NAMALWA (cell line): ENCODE measurements at regions not wholly inside any gene's neighbourhood (a gene's known extent, or its start where the extent isn't known, plus 50 kb on each side); places are given as distances from the start of the nearest gene placed in this dataset.

ENCODE experiments used
- DNase-seq: peaks from one replicate; pipeline ENCODE4 v3.0.0-alpha.2; 2015; ENCODE audit warnings: low spot score

DNA sequence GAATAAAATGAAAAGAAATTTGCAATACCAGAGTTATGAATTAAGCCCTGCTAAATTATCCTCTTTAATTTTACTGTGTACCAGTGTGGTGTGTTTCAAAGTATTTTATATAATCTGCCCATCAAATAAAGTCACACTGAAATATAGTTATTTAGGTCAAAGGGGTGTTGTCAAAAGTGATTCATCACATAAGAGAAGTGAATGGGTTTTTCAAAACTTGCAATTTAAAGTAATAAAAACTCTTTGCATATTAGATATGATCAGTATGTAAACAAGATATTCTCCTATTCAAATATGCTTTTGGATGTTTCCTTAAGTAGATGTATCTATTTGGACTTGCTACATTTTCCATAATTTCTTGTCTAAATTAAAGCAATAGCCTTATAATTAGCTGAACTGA lies 1183.0 kb upstream of the CDH18 start:
- DNase-seq: no peak

DNA sequence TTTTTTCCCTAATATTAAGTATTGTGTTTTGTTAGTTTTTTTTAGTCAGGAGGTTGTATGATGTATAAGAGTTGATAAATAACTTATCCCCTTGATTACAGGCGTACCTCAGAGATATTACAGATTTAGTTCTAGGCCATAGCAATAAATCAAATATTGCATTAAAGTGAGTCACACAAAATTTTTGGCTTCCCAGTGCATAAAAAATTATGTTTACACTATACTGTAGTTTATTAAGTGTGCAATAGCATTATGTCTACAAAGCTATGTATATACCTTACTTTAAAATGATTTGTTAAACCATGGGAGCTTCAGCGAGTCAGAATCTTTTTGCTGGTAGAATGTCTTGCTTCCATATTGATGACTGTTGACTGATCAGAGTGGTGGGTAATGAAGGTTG lies 1180.6 kb upstream of the CDH18 start:
- DNase-seq: no peak

DNA sequence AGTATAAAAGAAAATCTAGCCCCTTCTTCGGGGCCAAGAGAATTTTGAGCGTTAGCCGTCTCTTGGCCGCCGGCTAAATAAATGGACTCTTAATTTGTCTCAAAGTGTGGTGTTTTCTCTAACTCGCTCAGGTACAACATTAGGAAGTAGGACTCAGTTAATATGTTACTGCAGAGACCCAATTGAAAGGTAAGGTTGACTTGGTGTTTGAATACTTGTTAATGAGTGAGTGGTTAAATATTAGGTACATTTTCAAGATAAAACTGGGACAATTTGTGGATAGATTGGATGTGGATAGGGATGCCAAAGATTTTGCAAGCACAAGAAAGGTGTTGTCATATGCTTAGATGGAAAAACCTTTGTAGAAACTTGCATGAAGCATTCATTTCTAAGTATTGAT lies 1177.3 kb upstream of the CDH18 start:
- DNase-seq: no peak

DNA sequence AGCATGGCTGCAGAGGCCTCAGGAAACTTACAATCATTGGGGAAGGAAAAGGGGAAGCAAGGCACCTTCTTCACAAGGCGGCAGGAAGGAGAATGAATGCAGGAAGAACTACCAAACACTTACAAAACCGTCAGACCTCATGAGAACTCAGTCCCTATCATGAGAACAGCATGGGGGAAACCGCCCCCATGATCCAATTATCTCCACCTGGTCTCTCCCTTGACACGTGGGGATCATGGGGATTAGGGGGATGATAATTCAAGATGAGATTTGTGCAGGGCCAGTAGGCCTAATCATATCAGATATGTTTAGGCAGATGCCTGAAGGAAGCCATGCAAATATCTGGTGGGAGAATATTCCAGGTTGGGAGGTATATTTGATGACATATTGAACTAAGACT lies 1176.4 kb upstream of the CDH18 start:
- DNase-seq: no peak

DNA sequence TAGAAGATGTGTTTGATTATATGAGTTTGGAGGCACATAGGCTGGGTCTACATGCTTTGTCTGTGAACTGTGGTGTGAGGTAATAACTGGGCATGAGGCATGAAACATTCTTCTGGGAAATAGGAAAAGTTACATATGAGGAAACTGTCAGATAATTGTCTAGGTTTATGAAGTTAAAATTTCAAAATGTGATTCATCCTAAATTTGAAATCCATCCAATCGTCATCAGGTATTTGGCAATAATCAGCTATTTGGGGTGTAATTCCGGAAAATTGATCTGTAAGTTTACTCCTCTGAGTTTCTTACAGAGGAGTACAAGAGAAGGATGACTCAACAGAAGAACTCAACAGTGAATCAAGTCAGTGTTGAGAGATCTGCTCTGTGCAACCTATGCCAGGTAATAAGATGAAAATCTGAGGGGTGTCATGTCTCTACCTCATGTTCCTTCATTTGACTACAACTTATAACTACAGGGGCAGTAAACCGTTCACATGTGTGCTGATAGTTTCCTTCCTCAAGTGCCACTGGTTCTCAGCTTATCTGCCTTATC lies 1171.6 kb upstream of the CDH18 start:
- no peak for DNase-seq

DNA sequence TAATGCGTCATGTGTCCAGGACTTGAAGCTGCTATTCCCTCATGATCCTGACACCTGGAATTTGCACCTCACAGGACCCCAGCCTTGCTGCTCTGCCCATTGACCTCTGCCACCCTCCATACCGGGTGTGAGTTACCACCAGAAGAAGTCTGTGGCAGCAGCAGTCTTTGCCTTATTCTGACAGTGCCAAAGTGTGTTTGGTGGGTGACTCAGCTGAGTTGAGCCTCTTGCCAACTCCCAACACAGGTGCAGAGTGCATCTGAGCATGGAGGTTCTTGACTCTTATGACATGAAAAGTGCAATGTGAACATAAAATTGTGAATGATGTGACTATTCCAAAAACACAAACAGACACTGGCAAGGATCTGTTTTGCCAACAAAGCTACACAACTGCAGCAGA lies 1166.5 kb upstream of the CDH18 start:
- DNase-seq: no peak

DNA sequence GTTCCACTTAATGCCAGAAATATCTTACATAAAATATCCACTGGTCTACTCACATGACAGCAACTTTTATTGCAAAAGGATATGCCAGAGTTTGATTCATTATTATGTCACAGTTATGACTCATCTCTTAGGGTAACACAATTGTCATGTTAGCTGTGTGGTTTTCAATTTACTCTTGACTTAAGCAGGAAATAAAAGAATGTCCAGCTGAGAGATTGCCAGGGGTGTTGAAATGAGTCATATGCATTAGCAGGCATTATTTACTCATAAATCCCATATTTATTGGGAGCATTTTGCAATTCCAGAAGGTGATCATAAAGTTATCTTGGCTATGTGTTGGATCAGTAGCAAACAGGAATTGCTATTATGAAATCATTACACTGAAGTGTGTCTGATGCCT lies 1164.6 kb upstream of the CDH18 start:
- no peak for DNase-seq

DNA sequence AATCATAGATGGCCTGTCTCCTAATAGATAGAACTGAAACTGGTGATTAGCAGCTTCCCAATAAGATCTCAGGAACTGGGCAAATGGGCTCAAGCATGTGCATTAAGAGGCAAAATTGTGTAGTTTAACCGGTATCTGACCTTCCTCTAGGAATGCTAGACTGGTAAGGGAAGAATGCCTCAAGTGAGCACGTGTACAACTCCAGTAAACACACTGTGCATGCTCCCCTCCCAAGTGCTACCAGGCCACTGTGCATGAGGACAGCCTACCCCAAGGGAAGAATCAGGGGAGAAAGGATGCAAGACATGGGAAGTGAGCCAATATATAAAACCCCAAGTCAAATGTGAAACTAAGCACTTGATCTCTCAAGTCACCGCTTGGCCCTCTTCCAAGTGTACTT lies 1157.4 kb upstream of the CDH18 start:
- DNase-seq: no peak

DNA sequence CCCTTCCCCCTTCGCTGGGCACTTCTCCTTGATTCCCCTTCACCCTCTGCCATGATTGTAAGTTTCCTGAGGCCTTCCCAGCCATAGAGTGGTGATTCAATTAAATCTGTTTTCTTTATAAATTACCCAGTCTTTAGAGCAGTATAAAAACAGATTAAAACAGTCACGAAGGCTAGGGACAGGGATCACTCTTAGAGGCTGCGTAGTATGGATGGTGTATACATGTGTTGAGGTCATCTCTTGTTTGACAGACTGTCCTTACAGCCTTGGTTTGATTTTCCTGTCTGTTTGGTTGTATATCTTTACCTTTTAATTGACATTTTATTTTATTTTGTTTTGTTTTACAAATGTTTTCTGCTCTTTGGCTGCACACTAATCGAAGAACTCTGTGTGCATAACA lies 1155.7 kb upstream of the CDH18 start:
- no peak for DNase-seq

DNA sequence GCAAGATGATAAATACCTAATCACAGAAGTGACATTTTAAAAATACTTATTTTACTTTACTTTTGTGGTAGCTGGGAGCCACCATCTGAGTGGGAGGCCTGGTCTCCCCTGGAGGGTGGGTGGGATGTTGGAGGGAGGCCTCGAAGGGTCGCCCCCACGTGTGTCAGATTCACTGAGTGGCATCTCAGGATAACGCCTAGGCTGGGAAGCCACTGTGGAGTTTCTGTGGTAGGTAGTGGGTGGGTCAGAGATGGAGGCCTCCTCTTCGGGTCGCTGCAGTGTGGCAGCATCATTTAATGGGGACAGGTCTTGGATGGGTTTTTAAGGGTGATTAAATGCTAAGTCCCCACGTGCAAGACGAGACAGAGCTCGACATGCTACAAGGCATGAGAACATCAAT lies 1154.8 kb upstream of the CDH18 start:
- DNase-seq: no peak

DNA sequence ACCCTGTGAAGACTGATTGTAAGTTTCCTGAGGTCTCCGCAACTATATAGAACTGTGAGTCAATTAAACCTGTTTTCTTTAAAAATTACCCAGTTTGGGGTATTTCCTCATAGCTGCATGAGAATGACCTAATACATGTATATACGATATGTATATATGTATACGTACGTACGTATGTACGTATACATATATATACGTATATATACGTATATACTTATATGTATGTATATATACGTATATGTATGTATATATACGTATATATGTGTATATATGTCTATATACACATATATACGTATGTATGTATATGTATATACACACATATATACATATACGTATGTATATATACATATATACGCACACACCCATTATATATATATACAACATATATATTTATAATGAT lies 1153.0 kb upstream of the CDH18 start:
- DNase-seq: no peak

DNA sequence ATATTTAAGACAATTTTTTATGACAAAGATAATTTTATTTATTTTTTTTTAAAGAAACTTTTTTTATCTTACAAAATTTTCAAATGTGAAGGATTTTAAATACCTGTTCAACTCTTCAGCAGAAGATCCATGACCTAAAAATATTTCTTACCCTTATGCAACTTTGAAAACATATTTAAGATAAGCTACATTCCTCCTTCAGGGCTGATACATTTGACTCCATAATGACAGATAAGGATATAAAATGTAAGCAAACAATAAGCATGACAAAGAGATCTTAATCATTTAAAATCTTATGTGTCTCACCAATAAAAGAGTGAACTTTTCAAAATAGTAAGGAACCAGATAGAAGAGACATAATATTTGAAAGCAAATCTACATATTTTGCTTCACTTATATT lies 1138.2 kb upstream of the CDH18 start:
- DNase-seq: no peak

DNA sequence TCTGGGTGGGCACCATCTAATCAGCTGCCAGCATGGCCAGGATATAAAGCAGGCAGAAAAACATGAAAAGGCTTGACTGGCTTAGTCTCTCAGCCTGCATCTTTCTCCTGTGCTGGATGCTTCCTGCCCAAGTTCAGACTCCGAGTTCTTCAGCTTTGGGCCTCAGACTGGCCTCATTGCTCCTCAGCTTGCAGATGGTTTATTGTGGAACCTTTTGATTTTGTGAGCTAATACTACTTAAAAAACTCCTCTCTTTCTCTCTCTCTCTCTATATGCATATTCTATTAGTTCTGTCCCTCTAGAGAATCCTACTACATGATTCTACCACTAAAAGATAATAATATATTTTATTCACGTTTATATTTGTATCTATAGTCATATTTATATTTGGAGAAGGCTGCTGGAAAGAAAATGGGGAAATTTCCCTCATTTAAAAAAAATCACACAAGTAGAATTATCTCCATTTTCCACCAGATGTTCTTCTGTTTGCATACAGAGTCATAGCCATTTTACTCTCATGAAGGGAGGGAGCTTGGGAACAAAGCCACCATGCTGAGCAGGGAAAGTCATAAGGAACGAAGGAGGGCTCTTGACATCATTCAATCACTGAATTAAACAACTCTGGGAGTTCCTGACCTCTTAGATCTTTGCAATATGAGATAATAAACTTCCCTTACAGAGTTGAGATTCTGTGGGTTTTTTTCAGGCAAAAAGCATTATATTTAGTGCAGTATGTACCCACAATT lies 1137.4 kb upstream of the CDH18 start:
- DNase-seq: no peak

DNA sequence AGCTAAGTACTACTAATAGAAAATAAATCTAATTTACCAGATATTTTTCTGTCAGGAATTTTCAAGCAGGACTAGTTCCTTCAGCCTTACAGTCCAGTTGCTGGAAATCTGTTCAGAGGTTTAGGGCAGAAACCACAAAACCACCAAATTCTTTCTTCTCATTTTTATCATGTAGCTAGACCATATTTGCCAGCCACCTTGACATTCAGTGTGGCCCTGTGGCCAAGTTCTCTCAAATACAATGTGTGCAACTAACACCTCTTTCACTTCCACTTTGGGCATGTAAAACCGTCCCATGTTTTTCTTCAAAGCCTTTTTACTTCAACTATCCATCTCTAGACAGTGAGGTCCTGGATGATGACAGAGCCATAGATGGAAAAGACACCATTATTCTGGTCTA lies 1133.2 kb upstream of the CDH18 start:
- no peak for DNase-seq

DNA sequence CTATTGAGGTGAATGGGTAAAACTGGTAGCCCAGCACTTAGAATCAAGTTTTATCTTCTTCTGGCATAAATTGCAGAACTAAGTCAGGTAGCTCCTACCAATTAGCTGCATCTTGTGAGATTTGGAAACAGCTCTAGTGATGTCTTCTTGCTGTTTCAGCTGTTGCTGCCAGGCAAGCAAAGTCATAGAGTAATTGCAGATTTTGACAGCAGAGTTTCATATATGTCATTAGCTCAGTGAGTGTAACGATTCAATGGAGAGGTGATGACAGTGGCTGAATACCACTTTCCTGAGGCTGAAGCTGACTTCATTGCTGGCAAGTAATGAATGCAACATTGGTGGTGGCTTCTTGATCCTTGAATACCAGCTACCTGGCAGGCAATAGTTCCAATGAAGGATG lies 1109.7 kb upstream of the CDH18 start:
- DNase-seq: no peak

DNA sequence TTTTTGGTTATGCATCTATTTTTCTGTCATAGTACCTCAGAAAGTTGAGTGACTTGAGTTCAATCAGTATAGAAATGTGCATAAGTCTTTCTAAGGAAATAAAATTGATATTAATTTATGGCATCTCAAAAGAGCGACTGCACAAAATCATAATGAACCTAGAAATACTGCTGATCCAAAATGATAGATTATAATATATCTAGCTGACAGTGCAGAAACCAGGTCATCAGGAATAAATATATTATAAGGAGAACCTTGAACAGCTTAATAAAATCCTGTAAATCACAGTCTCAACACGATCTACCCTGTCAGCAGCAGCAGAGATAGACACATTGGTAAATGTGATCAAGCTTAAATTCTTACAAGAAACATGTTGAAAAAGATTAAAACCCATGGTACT lies 1106.6 kb upstream of the CDH18 start:
- no peak for DNase-seq

DNA sequence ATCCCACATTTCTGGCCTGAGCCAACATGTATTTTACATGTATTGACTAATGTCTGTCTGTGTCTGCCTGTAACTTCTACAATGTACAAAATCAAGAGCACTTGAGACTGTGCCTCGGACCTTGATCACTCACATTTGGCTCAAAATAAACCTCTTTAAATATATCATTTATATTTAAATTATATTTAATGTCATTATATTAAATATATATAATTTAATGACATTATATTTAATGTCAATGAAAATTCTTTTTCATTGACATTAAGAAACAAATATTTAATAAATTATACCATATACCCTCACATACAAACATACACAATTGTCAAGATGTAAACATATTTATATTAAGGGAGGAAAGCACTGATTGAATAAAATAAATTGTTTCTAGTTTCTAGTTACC lies 1099.8 kb upstream of the CDH18 start:
- no peak for DNase-seq

DNA sequence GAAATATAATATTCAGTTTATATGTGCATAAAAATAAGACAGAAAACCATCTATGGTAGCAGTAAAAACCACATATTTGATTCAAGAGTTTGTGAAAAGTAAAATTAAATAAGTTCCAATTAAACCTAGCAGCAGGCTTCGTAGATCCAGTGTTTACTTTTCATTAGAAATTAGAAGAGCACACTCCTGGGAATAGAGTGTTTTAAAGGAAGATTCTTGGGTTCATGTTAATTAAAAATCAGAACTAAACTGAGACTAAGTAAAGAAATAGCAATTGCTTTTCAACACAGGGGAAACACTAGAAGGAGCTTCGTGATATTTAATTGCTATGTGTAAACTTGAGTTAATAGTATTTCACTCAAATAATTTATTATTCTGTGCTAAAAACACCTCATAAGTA lies 1097.8 kb upstream of the CDH18 start:
- no peak for DNase-seq

DNA sequence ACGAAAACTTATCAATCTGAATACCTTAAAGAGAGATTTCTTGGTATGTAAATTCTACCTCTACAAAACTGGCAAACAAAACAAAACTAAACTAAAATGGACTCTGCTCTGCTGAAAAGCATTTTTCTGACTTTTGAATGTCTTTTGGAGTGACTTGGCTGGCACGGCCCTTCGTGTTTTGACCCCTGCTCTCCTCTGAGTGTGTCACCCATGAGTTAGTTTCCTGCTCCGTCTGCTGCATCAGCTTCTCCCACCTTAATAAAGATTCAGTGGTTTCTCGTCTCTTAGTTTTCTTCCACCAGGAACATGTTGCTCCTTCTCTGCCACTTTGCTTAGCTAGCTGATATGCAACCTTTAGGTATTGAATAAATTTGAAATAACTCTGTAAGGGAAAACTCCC lies 1084.0 kb upstream of the CDH18 start:
- DNase-seq: no peak

DNA sequence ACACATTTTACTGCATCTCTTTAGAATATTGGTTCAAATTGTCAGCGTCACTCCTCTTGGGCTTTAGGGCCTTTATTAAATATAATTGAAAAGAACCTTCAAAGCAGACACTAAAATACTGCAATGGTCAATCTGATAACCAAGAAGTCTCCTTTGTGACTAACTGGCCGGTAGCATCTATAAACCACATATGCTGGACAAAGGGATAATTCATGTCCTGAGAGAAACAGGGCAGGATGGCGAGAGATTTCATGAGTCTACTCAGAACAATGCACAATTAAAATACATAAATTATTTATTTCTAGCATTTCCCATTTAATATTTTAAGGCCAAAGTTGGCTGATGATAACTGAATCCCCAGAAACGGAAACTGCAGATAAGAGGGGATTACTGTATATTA lies 1083.4 kb upstream of the CDH18 start:
- DNase-seq: no peak

DNA sequence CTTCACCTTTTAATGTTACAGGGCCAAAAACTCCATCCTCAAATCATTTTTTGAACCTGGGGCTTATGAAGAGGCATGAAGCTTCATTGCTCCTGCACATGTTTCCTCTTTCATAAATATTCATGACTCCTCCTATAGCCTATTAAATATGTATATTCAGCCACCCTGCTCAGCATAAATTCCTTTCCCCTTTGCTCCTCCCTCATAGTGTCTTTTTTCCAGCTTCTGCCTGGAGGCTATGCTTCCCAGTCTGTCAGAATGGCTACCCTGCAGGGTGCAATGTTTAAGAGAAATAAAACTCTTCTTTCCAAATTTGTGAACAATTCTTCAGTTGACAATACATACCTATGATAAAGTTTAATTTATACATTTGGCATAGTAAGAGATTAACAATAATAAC lies 1082.9 kb upstream of the CDH18 start:
- DNase-seq: no peak

DNA sequence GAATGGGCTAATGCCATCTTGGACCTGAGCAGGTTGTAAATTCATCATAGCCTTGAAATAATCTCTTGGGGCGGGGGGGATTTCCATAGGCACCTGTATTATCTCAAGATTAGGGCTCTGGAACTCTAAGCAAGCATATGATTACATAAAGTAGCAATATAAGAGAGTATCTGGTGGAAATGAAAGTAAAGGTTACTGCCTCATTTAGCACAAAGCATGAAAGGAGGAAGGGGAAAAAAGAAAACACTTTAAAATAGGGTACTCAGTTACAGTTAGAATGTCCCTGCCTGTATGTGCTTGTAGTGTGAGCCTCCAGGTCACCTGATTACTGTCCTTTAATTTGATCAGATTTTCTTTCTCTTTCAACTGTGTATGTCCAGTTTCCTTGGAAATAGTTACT lies 1079.7 kb upstream of the CDH18 start:
- no peak for DNase-seq

DNA sequence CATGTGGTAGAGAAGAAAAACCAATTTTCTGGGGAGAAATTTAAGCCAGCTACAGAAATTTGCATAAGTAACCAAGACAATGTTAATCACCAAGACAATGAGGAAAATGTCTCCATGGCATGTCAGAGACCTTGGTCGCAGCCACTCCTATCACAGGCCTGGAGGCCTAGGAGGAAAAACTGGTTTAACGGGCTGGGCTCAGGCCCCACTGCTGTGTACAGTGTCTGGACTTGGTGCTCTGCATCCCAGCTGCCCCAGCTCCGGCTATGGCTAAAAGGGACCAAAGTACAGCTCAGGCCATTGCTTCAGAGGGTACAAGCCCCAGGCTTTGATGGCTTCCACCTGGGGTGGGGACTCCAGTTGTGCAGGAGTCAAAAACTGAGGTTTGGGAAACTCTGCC lies 1075.1 kb upstream of the CDH18 start:
- no peak for DNase-seq

DNA sequence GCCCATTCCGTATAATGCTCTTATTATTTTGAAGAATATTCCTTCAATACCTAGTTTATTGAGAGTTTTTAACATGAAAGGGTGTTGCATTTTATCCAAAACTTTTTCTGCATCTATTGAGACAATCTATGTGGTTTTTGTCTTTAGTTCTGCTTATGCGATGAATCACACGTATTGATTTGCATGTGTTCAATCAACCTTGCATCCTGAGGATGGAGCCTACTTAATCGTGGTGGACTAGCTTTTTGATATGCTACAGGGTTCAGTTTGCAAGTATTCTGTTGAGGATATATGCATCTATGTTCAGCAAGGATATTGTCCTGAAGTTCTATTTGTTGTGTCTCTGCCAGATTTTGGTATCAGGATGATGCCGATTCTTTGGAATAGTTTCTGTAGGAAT lies 1070.3 kb upstream of the CDH18 start:
- peak; percentile 87 for DNase-seq

DNA sequence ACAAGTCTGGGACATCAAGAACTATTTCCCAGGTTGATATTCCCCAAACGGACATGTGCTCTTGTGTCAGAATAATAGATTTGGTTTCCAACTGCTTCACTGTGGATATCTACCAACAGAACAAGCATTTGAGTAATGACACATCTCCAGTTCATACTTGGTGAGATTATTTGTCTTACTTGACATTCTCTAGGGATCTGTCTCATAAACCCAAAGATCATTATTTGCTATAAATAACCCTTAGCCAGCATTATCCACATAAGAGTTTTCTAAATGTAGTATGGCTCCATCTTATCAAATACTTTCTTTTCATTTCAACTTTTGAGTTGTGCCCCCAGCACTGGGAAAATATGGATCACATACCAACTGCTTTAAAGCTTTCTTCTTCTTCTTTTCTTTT lies 1063.9 kb upstream of the CDH18 start:
- no peak for DNase-seq
